ENCODE measurements at regions not wholly inside any gene's neighbourhood (a gene's known extent, or its start where the extent isn't known, plus 50 kb on each side); places are given as distances from the start of the nearest gene placed in this dataset.

GRCh38 chr1:93808871-93809270 is 70.1 kb downstream of the DNTTIP2 start:
- TF ChIP-seq CTCF (conservative IDR thresholded peaks at IDR 0.05; ENCODE audit: low read depth, low read length), result no peak
- no peak overlapping the region for H3K4me3 ChIP-seq (ENCODE audit: low read depth, low read length)
- no peak for DNase-seq (ENCODE audit: low read depth)

GRCh38 chr1:93807311-93807930 is 71.6 kb downstream of the DNTTIP2 start:
- H3K4me3 ChIP-seq (ENCODE audit: low read depth, low read length), result no peak overlapping the region
- no peak for DNase-seq (ENCODE audit: low read depth)
- TF ChIP-seq CTCF (conservative IDR thresholded peaks at IDR 0.05; ENCODE audit: low read depth, low read length), result no peak

GRCh38 chr1:93805027-93805610 is 73.9 kb downstream of the DNTTIP2 start:
- no peak for TF ChIP-seq CTCF (conservative IDR thresholded peaks at IDR 0.05; ENCODE audit: low read depth, low read length)
- no peak overlapping the region for H3K4me3 ChIP-seq (ENCODE audit: low read depth, low read length)
- peak; percentile 41 for DNase-seq (ENCODE audit: low read depth)

GRCh38 chr1:93804412-93804811 is 74.6 kb downstream of the DNTTIP2 start:
- H3K4me3 ChIP-seq (ENCODE audit: low read depth, low read length), result no peak overlapping the region
- TF ChIP-seq CTCF (conservative IDR thresholded peaks at IDR 0.05; ENCODE audit: low read depth, low read length), result no peak
- peak; percentile 82 for DNase-seq (ENCODE audit: low read depth)

GRCh38 chr1:93801471-93801870 is 77.5 kb downstream of the DNTTIP2 start:
- peak; percentile 54 for DNase-seq (ENCODE audit: low read depth)
- TF ChIP-seq CTCF (conservative IDR thresholded peaks at IDR 0.05; ENCODE audit: low read depth, low read length), result no peak
- H3K4me3 ChIP-seq (ENCODE audit: low read depth, low read length), result no peak overlapping the region

- no peak for DNase-seq (ENCODE audit: low read depth)
- no peak overlapping the region for H3K4me3 ChIP-seq (ENCODE audit: low read depth, low read length)
- no peak for TF ChIP-seq CTCF (conservative IDR thresholded peaks at IDR 0.05; ENCODE audit: low read depth, low read length)
Measured at GRCh38 chr1:93800856-93801255, 78.2 kb downstream of the DNTTIP2 start.

GRCh38 chr1:93798291-93798690 is 80.7 kb downstream of the DNTTIP2 start:
- peak; percentile 96 for DNase-seq (ENCODE audit: low read depth)
- H3K4me3 ChIP-seq (ENCODE audit: low read depth, low read length), result no peak overlapping the region
- TF ChIP-seq CTCF (conservative IDR thresholded peaks at IDR 0.05; ENCODE audit: low read depth, low read length), result no peak

Data from choroid plexus epithelial cell (primary cell).